HG02885 (cell line): ENCODE measurements at regions not wholly inside any gene's neighbourhood (a gene's known extent, or its start where the extent isn't known, plus 50 kb on each side); places are given as distances from the start of the nearest gene placed in this dataset.
"Not testable (repeated sequence)": the region's sequence is repeated elsewhere in the genome, so short reads cannot be mapped to it uniquely, and the experiment has no call there.

Source experiments
- ATAC-seq: cut with Tn5 transposase; IDR thresholded peaks from one replicate; pipeline ENCODE4 v1.9.1; 2021; ENCODE audit warnings: mild to moderate bottlenecking; ENCODE audit not compliant: unreplicated experiment, poor library complexity

- no peak for ATAC-seq
Observed at GRCh38 chr3:106848099-106848498, 529.1 kb upstream of the CCDC54 start.

- no peak for ATAC-seq
Observed at GRCh38 chr3:106850437-106850836, 526.8 kb upstream of the CCDC54 start.

- ATAC-seq = not testable (repeated sequence)
Observed at GRCh38 chr3:106858321-106858720, 518.9 kb upstream of the CCDC54 start.

- ATAC-seq = no peak
Observed at GRCh38 chr3:106860182-106860581, 517.1 kb upstream of the CCDC54 start.

GRCh38 chr3:106862067-106862466 lies 515.2 kb upstream of the CCDC54 start:
- no peak for ATAC-seq

- no peak for ATAC-seq
Observed at GRCh38 chr3:106877627-106878026, 499.6 kb upstream of the CCDC54 start.

GRCh38 chr3:106880206-106880605 lies 497.0 kb upstream of the CCDC54 start:
- ATAC-seq = no peak

GRCh38 chr3:106881186-106881585 lies 496.1 kb upstream of the CCDC54 start:
- no peak for ATAC-seq

GRCh38 chr3:106882297-106882696 lies 494.9 kb upstream of the CCDC54 start:
- no peak for ATAC-seq

GRCh38 chr3:106906074-106906473 lies 471.2 kb upstream of the CCDC54 start:
- ATAC-seq = no peak

- ATAC-seq = no peak
Observed at GRCh38 chr3:106908181-106908938, 468.9 kb upstream of the CCDC54 start.

- no peak for ATAC-seq
Observed at GRCh38 chr3:106913111-106913698, 464.0 kb upstream of the CCDC54 start.

GRCh38 chr3:106913966-106914365 lies 463.3 kb upstream of the CCDC54 start:
- ATAC-seq = no peak

- ATAC-seq = no peak
Observed at GRCh38 chr3:106920609-106921008, 456.6 kb upstream of the CCDC54 start.

GRCh38 chr3:106929081-106929480 lies 448.2 kb upstream of the CCDC54 start:
- no peak for ATAC-seq

GRCh38 chr3:106930086-106930485 lies 447.2 kb upstream of the CCDC54 start:
- ATAC-seq = no peak

- ATAC-seq = no peak
Observed at GRCh38 chr3:106931904-106932303, 445.3 kb upstream of the CCDC54 start.

GRCh38 chr3:106936337-106936736 lies 440.9 kb upstream of the CCDC54 start:
- ATAC-seq = no peak

- no peak for ATAC-seq
Observed at GRCh38 chr3:106942051-106942450, 435.2 kb upstream of the CCDC54 start.

- no peak for ATAC-seq
Observed at GRCh38 chr3:106943071-106943470, 434.2 kb upstream of the CCDC54 start.

- peak; percentile 49 for ATAC-seq
Observed at GRCh38 chr3:106945435-106945834, 431.8 kb upstream of the CCDC54 start.

- ATAC-seq = no peak
Observed at GRCh38 chr3:106946866-106947265, 430.4 kb upstream of the CCDC54 start.
